GM19043 (cell line): ENCODE measurements at regions not wholly inside any gene's neighbourhood (a gene's known extent, or its start where the extent isn't known, plus 50 kb on each side); places are given as distances from the start of the nearest gene placed in this dataset.

Source experiments
- ATAC-seq: cut with Tn5 transposase; IDR thresholded peaks from one replicate; pipeline ENCODE4 v1.9.1; 2021; ENCODE audit warnings: low read depth; ENCODE audit not compliant: unreplicated experiment

DNA sequence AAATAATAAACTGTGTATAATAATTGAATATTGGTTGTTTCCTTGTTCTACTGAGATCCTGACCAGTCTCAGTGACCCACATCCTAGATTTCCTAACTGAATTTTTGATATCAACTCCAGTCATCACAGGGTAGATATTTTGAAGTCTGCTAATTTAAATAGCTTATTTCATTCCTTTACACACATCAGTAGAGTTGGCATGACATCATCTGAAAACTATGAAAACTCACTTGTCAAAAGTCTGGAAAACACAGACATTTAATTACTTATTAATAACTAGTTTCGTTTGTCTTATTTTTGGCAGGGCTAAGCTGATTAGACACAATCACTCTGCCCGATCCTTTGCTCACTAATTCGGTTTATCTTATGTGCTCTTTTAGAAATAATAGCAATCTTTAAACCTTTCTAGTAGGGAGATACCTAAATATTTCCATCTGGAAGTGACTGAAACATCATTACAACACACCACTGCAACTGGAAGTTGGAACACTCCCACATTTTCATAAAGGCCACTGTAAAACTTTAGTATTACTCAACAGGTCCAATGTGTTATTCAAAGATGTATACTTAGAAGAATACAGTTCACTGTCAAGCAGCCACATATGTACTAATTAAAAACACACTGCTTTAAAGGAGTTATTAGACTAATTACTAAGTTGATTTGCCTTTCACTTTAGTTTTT is 198.4 kb upstream of the ZNF717 start:
- ATAC-seq = no peak

GRCh38 chr3:75985432-75985831 is 200.1 kb upstream of the ZNF717 start:
- no peak for ATAC-seq

- ATAC-seq = no peak
Measured at GRCh38 chr3:76010252-76010651, 224.9 kb upstream of the ZNF717 start.

DNA sequence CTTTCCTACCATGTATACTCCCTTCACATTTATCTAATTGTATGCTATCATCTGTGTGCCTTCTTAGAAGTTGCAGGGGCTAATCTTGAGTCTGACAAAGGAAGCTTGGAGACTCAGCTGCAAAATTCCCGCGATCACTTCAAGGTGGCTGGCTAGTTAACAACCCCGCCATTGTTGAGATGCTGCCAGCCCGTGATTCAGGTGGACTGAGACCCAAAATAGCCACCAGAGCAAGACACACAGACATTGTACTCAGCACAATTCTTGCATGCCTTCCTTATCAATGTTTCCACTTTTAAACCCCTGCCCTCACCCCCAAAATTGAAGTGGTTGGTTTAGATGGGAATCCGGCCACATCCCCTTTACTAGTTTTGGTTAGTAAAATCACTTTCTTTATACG is 225.8 kb upstream of the ZNF717 start:
- ATAC-seq = no peak

- no peak for ATAC-seq
Measured at GRCh38 chr3:76015496-76015895, 230.1 kb upstream of the ZNF717 start.

DNA sequence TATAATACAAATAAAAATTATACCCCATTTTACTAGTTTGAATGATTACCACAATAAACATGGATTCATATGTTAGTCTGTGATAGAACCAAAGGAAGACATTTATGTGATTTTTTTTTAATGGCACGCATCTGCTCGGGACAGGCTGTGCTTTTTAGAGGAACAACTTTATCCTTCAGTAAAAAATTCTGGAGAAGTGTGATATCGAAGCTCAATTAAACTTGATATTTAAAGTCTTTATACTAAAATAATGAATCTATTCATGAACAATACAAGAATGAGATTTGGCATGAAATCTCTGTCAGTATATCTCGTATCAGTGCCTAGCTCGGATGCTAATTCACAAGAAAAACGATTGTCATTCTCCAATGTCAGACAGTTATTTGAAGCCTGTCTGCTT is 230.8 kb upstream of the ZNF717 start:
- ATAC-seq = no peak

DNA sequence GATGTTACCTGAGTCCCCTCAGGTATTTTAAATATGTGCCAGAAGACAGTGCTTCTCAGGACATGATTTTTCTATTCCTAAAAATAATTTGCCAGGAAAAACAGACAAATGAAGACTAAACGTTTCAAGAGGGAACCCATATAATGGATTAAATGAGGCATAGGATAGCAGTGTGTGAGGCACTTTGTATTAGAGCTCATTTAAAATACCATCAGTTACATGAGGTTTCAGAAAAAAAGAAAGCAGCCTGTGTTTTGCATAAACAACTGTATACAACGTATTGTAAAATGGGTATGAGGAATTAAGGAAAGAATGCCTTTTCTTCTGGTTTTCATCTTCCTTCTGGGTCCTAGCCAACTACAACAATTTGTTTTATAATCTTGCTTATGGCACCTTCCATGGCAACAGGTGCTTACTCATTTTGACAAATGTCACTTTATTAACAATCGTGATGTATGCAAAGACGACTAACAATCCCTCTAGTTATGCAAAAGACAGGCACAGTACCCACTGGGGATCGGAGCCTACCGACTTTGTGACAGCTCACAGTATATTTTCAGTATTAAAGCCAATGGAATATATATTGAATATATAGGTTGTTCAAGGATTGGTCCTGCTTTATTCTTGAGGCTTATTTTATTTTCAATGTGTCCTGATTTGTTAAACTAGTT is 231.6 kb upstream of the ZNF717 start:
- no peak for ATAC-seq

GRCh38 chr3:76021376-76021775 is 236.0 kb upstream of the ZNF717 start:
- ATAC-seq = no peak

DNA sequence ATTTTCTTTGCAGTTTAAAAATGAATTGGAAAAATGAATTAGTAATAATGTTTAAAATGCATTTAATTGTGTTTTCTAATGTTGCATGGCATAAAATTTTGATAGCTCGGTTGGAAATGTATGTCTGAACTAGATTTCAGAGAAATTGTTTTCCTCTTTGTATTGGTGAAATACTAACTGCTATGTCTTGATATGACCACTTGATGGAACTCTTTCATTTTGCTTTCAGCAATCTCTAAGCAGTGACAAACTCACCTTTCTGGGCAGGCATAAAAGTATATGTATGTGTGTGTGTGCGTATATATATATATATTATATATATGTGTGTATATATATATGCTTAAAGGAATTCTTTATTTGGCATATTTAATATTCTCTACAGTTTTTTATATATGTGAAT is 239.3 kb upstream of the ZNF717 start:
- no peak for ATAC-seq

GRCh38 chr3:76025561-76025960 is 240.2 kb upstream of the ZNF717 start:
- ATAC-seq = no peak

DNA sequence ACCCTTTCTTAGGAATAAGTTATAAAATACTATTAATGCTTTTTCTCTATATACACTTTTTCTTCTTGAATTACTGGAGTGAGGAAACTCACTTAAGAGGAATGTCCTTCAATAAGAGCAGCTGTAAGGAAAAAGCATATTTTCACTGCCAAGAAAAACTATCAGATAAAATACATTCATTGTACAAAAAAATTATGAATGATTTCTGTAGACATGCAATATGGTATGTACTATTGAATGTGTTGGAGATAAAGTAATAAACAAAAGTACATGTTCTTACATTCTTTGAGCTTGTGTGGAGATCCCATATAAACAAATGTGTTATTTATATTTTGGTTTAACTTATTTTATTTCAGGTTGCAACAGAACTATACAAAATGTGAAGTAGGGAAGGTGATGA is 241.0 kb upstream of the ZNF717 start:
- ATAC-seq = no peak

DNA sequence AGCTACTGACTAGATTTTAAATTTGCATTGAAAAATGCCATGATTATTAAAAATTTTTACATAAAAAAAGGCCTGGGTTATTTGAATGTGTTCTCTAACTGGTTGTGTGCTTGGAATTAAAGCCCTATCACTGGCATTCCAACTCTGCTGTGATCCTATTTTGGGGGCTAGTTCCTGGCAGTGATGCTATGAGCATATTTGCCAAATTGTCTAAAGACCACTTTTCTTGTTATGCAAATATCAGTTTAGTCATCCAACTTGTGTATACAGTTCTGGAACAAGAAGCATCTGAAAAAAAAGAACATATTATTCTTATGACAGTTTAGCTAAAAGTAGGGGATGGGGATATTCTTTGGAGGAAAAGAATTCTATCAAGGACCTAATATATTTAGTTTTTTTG is 243.4 kb upstream of the ZNF717 start:
- ATAC-seq = no peak

DNA sequence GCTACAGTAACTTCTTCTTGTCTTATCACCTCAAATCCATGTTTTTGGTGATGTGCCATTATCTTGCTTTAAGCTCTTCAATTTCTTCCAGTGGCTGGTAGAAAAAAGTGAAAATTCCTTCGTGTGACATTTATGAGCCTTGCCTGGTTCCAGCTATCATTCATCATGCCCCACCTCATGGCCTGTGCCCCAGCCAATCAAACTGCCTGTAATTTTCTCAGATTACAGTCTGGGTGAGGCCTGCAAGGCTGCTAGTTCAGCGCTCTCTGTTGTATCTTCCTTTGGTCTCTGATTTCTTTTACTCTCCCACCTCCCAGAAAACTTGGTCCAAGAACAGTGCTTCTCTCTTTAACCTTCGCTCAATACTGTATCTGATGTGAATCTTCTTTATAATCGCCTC is 249.3 kb upstream of the ZNF717 start:
- no peak for ATAC-seq

DNA sequence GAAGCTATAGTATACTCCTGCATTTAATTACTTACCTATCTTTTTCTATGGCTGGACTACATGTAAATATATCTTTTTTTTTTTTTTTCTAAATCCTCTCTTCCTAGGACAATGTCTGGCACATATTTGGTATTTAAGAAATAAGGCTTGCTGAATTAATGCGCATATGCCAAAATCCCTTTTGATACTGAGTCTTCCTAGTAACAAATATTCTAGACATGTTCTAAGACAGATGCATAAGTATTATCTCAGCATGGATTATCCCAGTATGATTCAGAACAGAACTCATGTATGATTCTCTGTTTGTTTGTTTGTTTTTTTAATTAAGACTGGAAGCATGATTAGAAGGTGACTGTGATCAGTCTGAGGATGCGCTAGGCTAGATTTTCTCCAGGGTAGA is 249.8 kb upstream of the ZNF717 start:
- no peak for ATAC-seq

- ATAC-seq = no peak
Measured at GRCh38 chr3:76038949-76039348, 253.6 kb upstream of the ZNF717 start.

- no peak for ATAC-seq
Measured at GRCh38 chr3:76039431-76039830, 254.1 kb upstream of the ZNF717 start.

DNA sequence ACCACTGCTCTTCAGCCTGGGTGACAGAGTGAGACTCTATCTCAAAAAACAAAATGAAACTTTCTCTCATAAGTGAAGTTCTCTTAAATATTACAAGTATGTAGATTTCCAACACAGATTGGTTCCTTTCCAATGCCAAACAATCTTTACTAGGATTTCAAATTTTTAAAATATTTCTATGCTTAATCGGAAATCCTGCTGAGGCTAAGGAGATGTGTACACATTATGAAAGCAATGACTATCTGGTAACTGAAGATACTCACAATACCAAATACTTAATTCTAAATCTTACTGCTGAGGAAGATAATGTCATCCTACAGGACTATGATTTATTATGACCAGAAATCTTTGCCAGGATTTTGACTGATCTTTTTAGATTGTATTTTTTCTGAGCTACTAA is 255.6 kb upstream of the ZNF717 start:
- no peak for ATAC-seq

DNA sequence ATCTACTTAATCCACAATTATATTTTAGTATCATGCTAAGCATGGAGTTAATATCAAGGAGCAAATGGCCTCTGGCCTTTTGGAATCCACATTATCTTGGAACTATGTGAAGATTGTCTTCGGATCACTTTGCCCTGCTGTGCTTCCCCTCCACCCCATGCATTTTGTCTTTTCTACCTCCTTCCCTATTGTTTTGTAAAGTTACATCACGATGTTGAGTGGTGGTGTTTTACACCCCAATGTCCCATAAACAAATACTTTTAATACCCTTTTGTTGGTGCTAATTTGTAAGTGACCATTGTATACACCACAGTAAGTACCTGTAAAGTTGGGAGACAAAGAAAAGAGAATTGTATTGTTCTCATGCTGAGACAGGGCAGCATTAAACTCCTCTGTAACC is 258.4 kb upstream of the ZNF717 start:
- ATAC-seq = no peak

DNA sequence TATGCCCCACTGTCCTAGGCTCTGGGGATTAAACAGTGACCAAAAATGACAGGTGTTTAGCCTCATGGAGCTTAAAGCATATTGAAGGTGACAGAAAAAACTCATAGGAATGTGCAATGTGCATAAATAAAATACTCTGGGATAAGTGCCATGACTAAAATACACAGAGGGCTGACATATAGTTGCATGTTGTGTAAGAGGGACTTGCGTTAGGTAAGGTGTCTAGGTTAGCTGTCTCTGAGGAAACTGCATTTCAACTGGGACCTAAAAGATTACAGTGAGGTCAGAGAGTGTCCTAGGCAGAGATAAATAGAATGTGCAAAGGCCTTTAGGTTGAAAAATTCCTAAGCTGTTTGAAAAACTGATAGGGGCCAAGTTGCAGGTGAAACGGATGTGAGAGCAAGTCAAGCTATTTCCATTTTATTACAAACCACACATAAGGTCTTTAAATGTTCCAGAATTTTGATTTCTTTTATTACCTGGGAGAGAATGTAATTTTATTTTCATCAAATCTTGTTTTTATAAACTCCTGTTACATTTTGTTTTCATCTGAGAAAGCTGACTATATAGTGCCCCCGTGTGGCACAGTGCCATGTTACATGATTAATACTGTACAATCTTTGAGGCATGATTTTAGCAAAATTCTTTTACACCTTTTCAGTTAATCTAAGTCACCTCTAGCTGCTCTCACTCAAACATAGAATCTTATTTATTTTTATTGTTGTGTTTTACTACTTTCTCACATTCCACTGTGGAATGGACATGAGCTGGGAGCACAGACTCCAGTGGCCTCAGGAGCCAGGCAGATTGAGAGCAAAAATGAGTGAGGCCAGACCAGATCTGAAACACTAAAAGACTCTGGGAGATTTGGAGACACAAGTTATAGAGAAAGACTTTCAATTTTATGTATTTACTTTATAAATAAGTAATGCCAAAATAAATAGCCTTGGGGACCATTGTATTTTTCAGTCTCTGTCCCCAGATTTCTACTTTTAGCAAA is 259.6 kb upstream of the ZNF717 start:
- no peak for ATAC-seq

DNA sequence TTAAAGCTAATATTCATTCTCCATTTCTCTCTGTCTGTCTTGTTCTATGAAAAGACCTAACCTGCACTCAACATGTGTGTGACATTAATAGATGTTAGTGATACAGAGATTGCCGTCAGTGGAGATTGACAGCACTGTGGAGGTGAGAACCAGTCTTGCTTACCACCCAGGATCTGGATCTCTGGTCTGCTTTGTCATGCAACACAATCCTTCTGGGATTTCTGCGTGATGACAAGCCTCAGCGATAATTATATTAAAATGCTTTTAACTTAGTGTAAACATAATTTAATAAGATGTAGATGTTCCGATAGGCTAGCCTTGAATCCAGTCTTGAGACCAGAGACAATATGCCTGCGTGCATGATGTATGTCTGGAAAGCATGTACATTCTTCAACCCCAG is 262.0 kb upstream of the ZNF717 start:
- ATAC-seq = no peak

- no peak for ATAC-seq
Measured at GRCh38 chr3:76049776-76050175, 264.4 kb upstream of the ZNF717 start.
